Spleen (tissue), 11 donors: ENCODE measurements at regions not wholly inside any gene's neighbourhood (a gene's known extent, or its start where the extent isn't known, plus 50 kb on each side); places are given as distances from the start of the nearest gene placed in this dataset.

Source experiments
- DNase-seq: peaks from one replicate; pipeline ENCODE4 v3.0.0-alpha.2; 2020
- H3K27ac ChIP-seq, 8 donors: fragments of 200-600 bp; sonication (generic) in 7 of 8; 1 replicate in 4 of 8; 2 replicates in 4 of 8; pipeline versions ENCODE4 v1.5.0 to v1.8.0; 2016 to 2021; ENCODE audit warnings: inconsistent platforms in 4 of 8, mild to moderate bottlenecking in 4 of 8, moderate library complexity in 1 of 8
- H3K27me3 ChIP-seq, 7 donors: fragments of 200-600 bp; sonication (generic) in 6 of 7; replicated peaks in 1 of 7; 1 replicate in 4 of 7; 2 replicates in 3 of 7; pipeline versions ENCODE4 v1.5.0 to v1.8.0; 2016 to 2021; ENCODE audit warnings: inconsistent platforms in 3 of 7, mild to moderate bottlenecking in 1 of 7
- H3K36me3 ChIP-seq, 6 donors: fragments of 200-600 bp; sonication (generic) in 5 of 6; 1 replicate in 4 of 6; 2 replicates in 2 of 6; pipeline versions ENCODE4 v1.5.0 to v1.8.0; 2016 to 2021; ENCODE audit warnings: inconsistent platforms in 2 of 6
- H3K4me1 ChIP-seq, 6 donors: fragments of 200-600 bp; sonication (generic) in 5 of 6; 1 replicate in 3 of 6; 2 replicates in 3 of 6; pipeline versions ENCODE4 v1.5.0 to v1.8.0; 2016 to 2021; ENCODE audit warnings: inconsistent platforms in 3 of 6
- H3K4me3 ChIP-seq, 8 donors: fragments of 200-600 bp; sonication (generic) in 7 of 8; 1 replicate in 4 of 8; 2 replicates in 4 of 8; pipeline versions ENCODE4 v1.5.0 to v1.8.0; 2016 to 2021; ENCODE audit warnings: inconsistent platforms in 4 of 8, mild to moderate bottlenecking in 4 of 8, moderate library complexity in 2 of 8
- H3K9me3 ChIP-seq, 8 donors: fragments of 200-600 bp; sonication (generic) in 7 of 8; 1 replicate in 4 of 8; 2 replicates in 4 of 8; pipeline versions ENCODE4 v1.5.0 to v1.8.0; 2016 to 2021; ENCODE audit warnings: inconsistent platforms in 4 of 8
- POLR2A ChIP-seq, 3 donors: fragments of 450-650 bp; IDR thresholded peaks; one replicate each; pipeline ENCODE4 v1.5.1; 2017; ENCODE audit warnings: antibody characterized with exemption in 3 of 3, mild to moderate bottlenecking in 1 of 3
- POLR2AphosphoS5 ChIP-seq, 3 donors: sonication (generic); formaldehyde crosslinking; IDR thresholded peaks; one replicate each; pipeline ENCODE4 v1.5.1; 2017; ENCODE audit warnings: antibody characterized with exemption in 3 of 3
- WGBS, 5 donors: extraction: QIAGEN DNeasy Blood & Tissue Kit in 3 of 5; methylation state at CpG; one replicate each; pipeline versions ENCODE4 v1.1.5 to v1.1.7; 2013 to 2018; 5-methylcytosine and 5-hydroxymethylcytosine counted together
- intact Hi-C: fragments of 100-400 bp; cut with DNase I; formaldehyde crosslinking; loops from one replicate; pipeline ENCODE4 v1.15.0; 2023; ENCODE audit warnings: low total_unique reads
- TF ChIP-seq, protein P1 (sequence below), 11 experiments: fragments of 200-600 bp in 7 of 11; fragments of 450-650 bp in 4 of 11; sonication (generic) in 4 of 11; IDR thresholded peaks in 8 of 11; conservative IDR thresholded peaks in 3 of 11; 1 replicate in 7 of 11; 2 replicates in 4 of 11; pipeline versions ENCODE4 v1.4.0 to v1.8.0; 2016 to 2021; ENCODE audit warnings: antibody characterized with exemption in 11 of 11, inconsistent platforms in 4 of 11, mild to moderate bottlenecking in 1 of 11
- donor health status: healthy with polysubstance abuse.
- donor health status: DM: no; HTN: no; CAD: no; lungs with moderate emphysema.
- donor health status: DM: no; HTN: no; CAD: no.
- donor health status: Bipolar disorder and iron deficiency.
- donor health status: healthy.
- donor health status: DM: no; HTN: no; CAD: no.
- donor health status: DM: yes; HTN: yes; CAD: no.

DNA sequence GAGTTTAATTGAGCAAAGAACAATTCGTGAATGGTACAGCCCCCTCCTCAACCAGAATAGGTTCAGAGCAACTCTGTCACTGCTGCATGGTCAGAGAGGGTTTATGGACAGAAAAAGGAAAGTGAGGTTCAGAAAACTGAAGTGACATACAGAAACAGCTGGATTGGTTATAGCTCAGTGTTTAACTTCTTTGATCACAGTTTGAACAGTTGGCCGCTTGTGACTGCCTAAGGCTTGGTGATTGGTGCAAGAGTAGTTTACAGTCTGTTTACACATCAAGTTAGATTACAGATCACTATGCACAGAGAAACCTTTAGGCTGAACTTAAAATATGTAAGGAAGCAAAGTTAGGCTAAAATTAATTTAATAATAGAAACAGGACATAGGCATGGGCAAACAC is 459.2 kb downstream of the KCNJ3 start:
- Histone ChIP-seq H3K27ac (no peak overlapping the region), H3K36me3 (no peaks in the 10 kb centered on the region), H3K4me3 (no peak overlapping the region), H3K9me3 (peaks cover 0 to 6% (median 0%) of the 10 kb centered on the region in 8 donors), H3K27me3 (no peaks in the 10 kb centered on the region), H3K4me1 (no peaks in the 10 kb centered on the region)
- WGBS, 5 donors: 52 to 93% (median 76%) methylated on average over 2 of the region's 2 CpGs
- no peak for TF ChIP-seq POLR2A (IDR thresholded peaks at IDR 0.05)
- no peak for TF ChIP-seq POLR2AphosphoS5 (IDR thresholded peaks at IDR 0.05)
- TF ChIP-seq, protein P1, sequence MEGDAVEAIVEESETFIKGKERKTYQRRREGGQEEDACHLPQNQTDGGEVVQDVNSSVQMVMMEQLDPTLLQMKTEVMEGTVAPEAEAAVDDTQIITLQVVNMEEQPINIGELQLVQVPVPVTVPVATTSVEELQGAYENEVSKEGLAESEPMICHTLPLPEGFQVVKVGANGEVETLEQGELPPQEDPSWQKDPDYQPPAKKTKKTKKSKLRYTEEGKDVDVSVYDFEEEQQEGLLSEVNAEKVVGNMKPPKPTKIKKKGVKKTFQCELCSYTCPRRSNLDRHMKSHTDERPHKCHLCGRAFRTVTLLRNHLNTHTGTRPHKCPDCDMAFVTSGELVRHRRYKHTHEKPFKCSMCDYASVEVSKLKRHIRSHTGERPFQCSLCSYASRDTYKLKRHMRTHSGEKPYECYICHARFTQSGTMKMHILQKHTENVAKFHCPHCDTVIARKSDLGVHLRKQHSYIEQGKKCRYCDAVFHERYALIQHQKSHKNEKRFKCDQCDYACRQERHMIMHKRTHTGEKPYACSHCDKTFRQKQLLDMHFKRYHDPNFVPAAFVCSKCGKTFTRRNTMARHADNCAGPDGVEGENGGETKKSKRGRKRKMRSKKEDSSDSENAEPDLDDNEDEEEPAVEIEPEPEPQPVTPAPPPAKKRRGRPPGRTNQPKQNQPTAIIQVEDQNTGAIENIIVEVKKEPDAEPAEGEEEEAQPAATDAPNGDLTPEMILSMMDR (IDR thresholded peaks at IDR 0.05 in 8 of 11, conservative IDR thresholded peaks at IDR 0.05 in 3 of 11): no peak
- DNase-seq: no peak
- intact Hi-C loops: no loop called here

DNA sequence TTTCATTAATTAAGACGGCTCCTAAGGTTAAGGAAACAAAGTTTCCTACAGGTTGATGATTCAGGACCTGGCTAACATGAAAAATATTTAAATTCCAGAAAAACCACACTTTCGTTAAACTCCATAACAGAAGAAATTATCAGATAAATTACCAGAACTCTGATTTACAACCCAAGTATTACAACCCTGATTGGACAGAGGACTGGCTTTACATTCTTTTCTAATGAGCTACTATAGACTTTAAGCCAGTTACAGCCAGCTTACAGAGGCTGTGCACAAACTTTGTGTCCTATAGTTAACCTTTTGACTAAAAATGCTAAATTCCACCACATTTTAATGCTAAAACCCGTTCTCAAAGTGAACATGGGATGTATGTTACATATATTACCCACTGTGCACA is 458.6 kb downstream of the KCNJ3 start:
- H3K27me3 ChIP-seq: no peaks in the 10 kb centered on the region
- intact Hi-C loops: no loop called here
- no peak for DNase-seq
- H3K4me1 ChIP-seq: no peaks in the 10 kb centered on the region
- TF ChIP-seq POLR2A (IDR thresholded peaks at IDR 0.05) (no peak), POLR2AphosphoS5 (IDR thresholded peaks at IDR 0.05) (no peak)
- TF ChIP-seq, protein P1 (IDR thresholded peaks at IDR 0.05 in 8 of 11, conservative IDR thresholded peaks at IDR 0.05 in 3 of 11): no peak
- H3K36me3 ChIP-seq: no peaks in the 10 kb centered on the region
- WGBS, 5 donors: 72 to 87% (median 79%) methylated on average over 3 of the region's 3 CpGs
- H3K27ac ChIP-seq: no peak overlapping the region
- peaks cover 0 to 6% (median 0%) of the 10 kb centered on the region in 8 donors for H3K9me3 ChIP-seq
- no peak overlapping the region for H3K4me3 ChIP-seq

DNA sequence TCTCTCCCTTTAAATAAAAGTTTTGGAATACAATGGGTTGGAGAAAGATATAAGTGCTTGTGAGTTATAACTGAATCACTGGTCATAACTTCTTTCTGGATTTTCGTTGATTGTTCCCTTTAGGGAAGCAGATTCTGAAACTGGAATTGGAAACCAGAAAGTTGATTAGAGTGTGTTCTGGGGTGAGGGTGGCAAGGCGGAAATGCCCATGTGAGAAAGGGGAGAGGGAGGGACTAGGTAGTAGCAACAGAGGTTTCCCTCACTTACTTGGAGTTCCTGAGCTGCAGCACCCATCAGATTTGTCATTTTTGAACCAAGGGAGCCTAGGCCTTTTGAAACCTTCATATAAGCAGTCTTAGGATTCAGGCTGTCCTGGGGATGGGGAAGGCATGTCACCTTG is 453.4 kb downstream of the KCNJ3 start:
- Histone ChIP-seq H3K4me1 (no peaks in the 10 kb centered on the region), H3K4me3 (no peak overlapping the region), H3K36me3 (no peaks in the 10 kb centered on the region), H3K27ac (no peak overlapping the region), H3K27me3 (no peaks in the 10 kb centered on the region), H3K9me3 (no peaks in the 10 kb centered on the region)
- TF ChIP-seq, protein P1 (IDR thresholded peaks at IDR 0.05 in 8 of 11, conservative IDR thresholded peaks at IDR 0.05 in 3 of 11): no peak
- TF ChIP-seq POLR2AphosphoS5 (IDR thresholded peaks at IDR 0.05): no peak
- WGBS, 5 donors: 68 to 91% (median 84%) methylated on average over 2 of the region's 2 CpGs
- intact Hi-C loops: no loop called here
- no peak for DNase-seq

DNA sequence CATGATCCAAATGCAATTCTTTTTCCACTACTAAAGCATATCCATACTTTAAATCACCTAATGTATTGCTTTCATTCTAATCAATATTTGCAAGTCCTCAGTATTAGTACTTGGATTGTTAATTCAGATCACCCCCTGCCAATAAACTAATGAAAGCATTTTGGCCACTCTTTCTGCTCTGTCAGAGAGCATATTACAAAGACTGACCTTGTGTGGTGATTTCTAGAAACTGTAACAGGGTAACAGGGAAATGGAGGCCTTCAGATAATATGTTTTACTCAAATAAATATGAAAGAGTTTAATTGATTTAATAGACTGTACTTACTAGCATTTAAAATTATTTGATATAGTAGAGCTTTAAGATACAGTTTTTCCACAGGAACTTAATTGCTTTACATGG is 453.0 kb downstream of the KCNJ3 start:
- no peak overlapping the region for H3K27ac ChIP-seq
- DNase-seq: no peak
- TF ChIP-seq, protein P1 (IDR thresholded peaks at IDR 0.05 in 8 of 11, conservative IDR thresholded peaks at IDR 0.05 in 3 of 11): no peak
- no peak for TF ChIP-seq POLR2AphosphoS5 (IDR thresholded peaks at IDR 0.05)
- no peak for TF ChIP-seq POLR2A (IDR thresholded peaks at IDR 0.05)

More for the DNA sequence above, 453.0 kb downstream of the KCNJ3 start:
- no peak overlapping the region for H3K4me3 ChIP-seq
- H3K27me3 ChIP-seq: no peaks in the 10 kb centered on the region
- intact Hi-C loops: no loop called here
- no peaks in the 10 kb centered on the region for H3K9me3 ChIP-seq
- no peaks in the 10 kb centered on the region for H3K4me1 ChIP-seq
- no peaks in the 10 kb centered on the region for H3K36me3 ChIP-seq
